HEK293 (cell line): ENCODE measurements at regions not wholly inside any gene's neighbourhood (a gene's known extent, or its start where the extent isn't known, plus 50 kb on each side); places are given as distances from the start of the nearest gene placed in this dataset.

Experiments used
- CTCF ChIA-PET: fragments of 350-600 bp; formaldehyde crosslinking; extraction: SDS; loops from one replicate; lab custom pipeline; 2021; ENCODE audit warnings: antibody characterized with exemption; lab: Yijun Ruan, JAX
- POLR2A ChIA-PET: fragments of 300-600 bp; formaldehyde crosslinking; extraction: SDS; loops from one replicate; lab custom pipeline; 2020; ENCODE audit warnings: antibody characterized with exemption, inconsistent platforms; lab: Yijun Ruan, JAX
- H3K27ac ChIP-seq: fragments of 200-500 bp; sonication (Bioruptor generic); 2 replicates; pipeline ENCODE4 v1.5.1; 2014; ENCODE audit warnings: low read depth, low read length, control low read depth, inconsistent platforms; ENCODE audit errors: extremely low read depth
- H3K36me3 ChIP-seq, 2 experiments: fragments of 200-500 bp in 1 of 2; sonication (Bioruptor generic) in 1 of 2; 1 replicate in 1 of 2; 2 replicates in 1 of 2; pipeline ENCODE4 v1.5.1; 2014 to 2017; ENCODE audit warnings: inconsistent platforms in 2 of 2, low read length in 2 of 2; ENCODE audit not compliant: control insufficient read depth in 2 of 2, insufficient read depth in 1 of 2
- H3K4me1 ChIP-seq: fragments of 200-500 bp; sonication (Bioruptor generic); 2 replicates; pipeline ENCODE4 v1.5.1; 2014; ENCODE audit warnings: mild to moderate bottlenecking, low read length, inconsistent platforms; ENCODE audit not compliant: control insufficient read depth, insufficient read depth
- H3K4me3 ChIP-seq: 2 replicates; pipeline ENCODE4 v1.5.1; 2011; ENCODE audit warnings: low read depth, mild to moderate bottlenecking, control low read depth, low read length, moderate library complexity
- H3K9me3 ChIP-seq: fragments of 200-500 bp; sonication (Bioruptor generic); 2 replicates; pipeline ENCODE4 v1.5.1; 2014; ENCODE audit warnings: low read depth, low read length, inconsistent platforms; ENCODE audit not compliant: control insufficient read depth, insufficient read depth
- EGR2 ChIP-seq: fragments of 450-650 bp; formaldehyde crosslinking; IDR thresholded peaks from 2 replicates; pipeline ENCODE4 v1.5.1; 2016; ENCODE audit warnings: low read depth, missing biosample characterization, missing genetic modification characterization
- KLF9 ChIP-seq: fragments of 450-650 bp; formaldehyde crosslinking; IDR thresholded peaks from 2 replicates; pipeline ENCODE4 v1.5.1; 2016; ENCODE audit warnings: missing biosample characterization, missing genetic modification characterization, low read depth
- PRDM1 ChIP-seq: fragments of 450-650 bp; formaldehyde crosslinking; IDR thresholded peaks from 2 replicates; pipeline ENCODE4; 2016; ENCODE audit warnings: missing biosample characterization, missing genetic modification characterization
- ZBTB6 ChIP-seq: fragments of 450-650 bp; formaldehyde crosslinking; IDR thresholded peaks from 2 replicates; pipeline ENCODE4 v1.5.1; 2017; ENCODE audit warnings: missing biosample characterization, missing genetic modification characterization
- ZBTB7A ChIP-seq: fragments of 450-650 bp; formaldehyde crosslinking; IDR thresholded peaks from 2 replicates; pipeline ENCODE4 v1.5.1; 2016; ENCODE audit warnings: low read depth, missing biosample characterization, missing genetic modification characterization
- ZNF16 ChIP-seq: fragments of 450-650 bp; formaldehyde crosslinking; IDR thresholded peaks from 2 replicates; pipeline ENCODE4 v1.5.1; 2016; ENCODE audit warnings: low read depth, missing biosample characterization, missing genetic modification characterization
- ZNF175 ChIP-seq: fragments of 450-650 bp; formaldehyde crosslinking; IDR thresholded peaks from 2 replicates; pipeline ENCODE4 v1.5.1; 2016; ENCODE audit warnings: missing biosample characterization, missing genetic modification characterization
- ZNF239 ChIP-seq: fragments of 450-650 bp; formaldehyde crosslinking; IDR thresholded peaks from 2 replicates; pipeline ENCODE4 v1.5.1; 2016; ENCODE audit warnings: missing biosample characterization, missing genetic modification characterization
- ZNF24 ChIP-seq: fragments of 450-650 bp; formaldehyde crosslinking; IDR thresholded peaks from 2 replicates; pipeline ENCODE4 v1.5.1; 2016; ENCODE audit warnings: missing biosample characterization, missing genetic modification characterization
- ZNF274 ChIP-seq, 2 experiments: fragments of 200-500 bp in 1 of 2; fragments of 450-650 bp in 1 of 2; sonication (Bioruptor generic) in 1 of 2; formaldehyde crosslinking in 1 of 2; IDR thresholded peaks; 2 replicates each; pipeline versions ENCODE4 v1.5.1 to v1.6.1; 2014 to 2016; ENCODE audit warnings: borderline replicate concordance in 1 of 2, inconsistent platforms in 1 of 2, low read length in 1 of 2, missing biosample characterization in 1 of 2, missing genetic modification characterization in 1 of 2
- ZNF488 ChIP-seq: fragments of 450-650 bp; formaldehyde crosslinking; IDR thresholded peaks from 2 replicates; pipeline ENCODE4 v1.5.1; 2016; ENCODE audit warnings: missing biosample characterization, missing genetic modification characterization
- ZNF610 ChIP-seq: fragments of 450-650 bp; formaldehyde crosslinking; IDR thresholded peaks from 2 replicates; pipeline ENCODE4 v1.5.1; 2016; ENCODE audit warnings: missing biosample characterization, missing genetic modification characterization, borderline replicate concordance
- ZNF626 ChIP-seq: fragments of 450-650 bp; sonication (Bioruptor Pico); formaldehyde crosslinking; IDR thresholded peaks from 2 replicates; pipeline ENCODE4 v1.5.1; 2018; ENCODE audit warnings: missing biosample characterization, missing genetic modification characterization, inconsistent platforms
- ZNF677 ChIP-seq: fragments of 450-650 bp; IDR thresholded peaks from 2 replicates; pipeline ENCODE4 v1.5.0; 2018; ENCODE audit warnings: missing biosample characterization, mild to moderate bottlenecking, missing genetic modification characterization, moderate library complexity
- ZNF777 ChIP-seq: fragments of 450-650 bp; formaldehyde crosslinking; IDR thresholded peaks from 2 replicates; pipeline ENCODE4 v1.5.1; 2017; ENCODE audit warnings: missing biosample characterization, missing genetic modification characterization, borderline replicate concordance
- ZSCAN5A ChIP-seq: fragments of 450-650 bp; formaldehyde crosslinking; IDR thresholded peaks from 2 replicates; pipeline ENCODE4 v1.5.1; 2016; ENCODE audit warnings: missing biosample characterization, missing genetic modification characterization
- TF ChIP-seq, protein P1 (sequence below): fragments of 450-650 bp; formaldehyde crosslinking; IDR thresholded peaks from 2 replicates; pipeline ENCODE4 v1.5.1; 2016; ENCODE audit warnings: missing biosample characterization, missing genetic modification characterization
- TF ChIP-seq, protein P2 (sequence below): fragments of 450-650 bp; formaldehyde crosslinking; IDR thresholded peaks from 2 replicates; pipeline ENCODE4 v1.5.1; 2016; ENCODE audit warnings: missing biosample characterization, missing genetic modification characterization
- TF ChIP-seq, protein P3 (sequence below): fragments of 450-650 bp; formaldehyde crosslinking; IDR thresholded peaks from 2 replicates; pipeline ENCODE4 v1.5.1; 2016; ENCODE audit warnings: missing biosample characterization, missing genetic modification characterization
- TF ChIP-seq, protein P4 (sequence below): fragments of 450-650 bp; formaldehyde crosslinking; conservative IDR thresholded peaks from 2 replicates; pipeline ENCODE4 v1.5.1; 2016; ENCODE audit warnings: low read depth, missing biosample characterization, missing genetic modification characterization
- TF ChIP-seq, protein P5 (sequence below): sonication (generic); formaldehyde crosslinking; IDR thresholded peaks from 2 replicates; pipeline ENCODE4 v1.8.1; 2022; ENCODE audit warnings: mild to moderate bottlenecking, moderate library complexity, missing genetic modification reagents

DNA sequence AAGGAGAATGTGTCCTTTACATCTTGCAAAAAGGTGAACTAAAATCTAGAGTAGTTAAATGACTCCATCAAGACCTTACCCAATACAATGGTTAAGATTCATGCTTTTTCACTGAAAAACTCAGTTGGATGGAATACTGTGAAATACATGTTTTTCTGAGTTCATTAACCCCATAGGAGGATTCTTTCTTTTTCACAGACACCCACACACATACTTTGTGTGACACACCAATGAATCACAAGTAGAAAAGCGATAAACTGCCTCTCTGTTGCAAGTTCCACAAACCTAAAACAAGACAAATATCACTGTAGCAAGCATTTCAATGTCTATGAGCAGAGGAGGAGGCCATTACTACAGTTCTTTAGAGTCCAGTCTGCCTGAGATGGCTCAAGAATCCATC, 258.8 kb upstream of the CDH5 start:
- no peaks in the 10 kb centered on the region for H3K36me3 ChIP-seq
- H3K27ac ChIP-seq, result no peak overlapping the region
- CTCF ChIA-PET, result interaction anchor here (0.7 kb wide), 1 partner anchor 39 kb away, joined by 5 read pairs; no protein-coding TSS in a partner anchor
- POLR2A ChIA-PET, result no interaction called here
- no peaks in the 10 kb centered on the region for H3K9me3 ChIP-seq
- H3K4me1 ChIP-seq, result no peaks in the 10 kb centered on the region
- no peak overlapping the region for H3K4me3 ChIP-seq
- TF ChIP-seq ZNF239 (no peak), ZNF175 (tag by site-specific recombination) (no peak), ZNF24 (no peak), ZSCAN5A (no peak), ZNF488 (no peak), ZBTB7A (tag by site-specific recombination) (no peak), ZNF274 (IDR thresholded peaks at IDR 0.05; ENCODE audit: low read length) (no peak), ZNF274 (tag by site-specific recombination; IDR thresholded peaks at IDR 0.05; ENCODE audit: borderline replicate concordance) (no peak), EGR2 (no peak), ZNF610 (no peak), ZNF777 (tag by site-specific recombination) (no peak), ZNF626 (no peak), ZNF677 (tag by site-specific recombination) (no peak), KLF9 (tag by site-specific recombination) (no peak), ZBTB6 (tag by site-specific recombination) (no peak), ZNF16 (tag by site-specific recombination) (no peak), PRDM1 (tag by site-specific recombination) (no peak)
- TF ChIP-seq, protein P1, sequence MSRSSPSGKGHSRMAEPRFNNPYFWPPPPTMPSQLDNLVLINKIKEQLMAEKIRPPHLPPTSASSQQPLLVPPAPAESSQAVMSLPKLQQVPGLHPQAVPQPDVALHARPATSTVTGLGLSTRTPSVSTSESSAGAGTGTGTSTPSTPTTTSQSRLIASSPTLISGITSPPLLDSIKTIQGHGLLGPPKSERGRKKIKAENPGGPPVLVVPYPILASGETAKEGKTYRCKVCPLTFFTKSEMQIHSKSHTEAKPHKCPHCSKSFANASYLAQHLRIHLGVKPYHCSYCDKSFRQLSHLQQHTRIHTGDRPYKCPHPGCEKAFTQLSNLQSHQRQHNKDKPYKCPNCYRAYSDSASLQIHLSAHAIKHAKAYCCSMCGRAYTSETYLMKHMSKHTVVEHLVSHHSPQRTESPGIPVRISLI (tag by site-specific recombination), result no peak
- TF ChIP-seq, protein P2, sequence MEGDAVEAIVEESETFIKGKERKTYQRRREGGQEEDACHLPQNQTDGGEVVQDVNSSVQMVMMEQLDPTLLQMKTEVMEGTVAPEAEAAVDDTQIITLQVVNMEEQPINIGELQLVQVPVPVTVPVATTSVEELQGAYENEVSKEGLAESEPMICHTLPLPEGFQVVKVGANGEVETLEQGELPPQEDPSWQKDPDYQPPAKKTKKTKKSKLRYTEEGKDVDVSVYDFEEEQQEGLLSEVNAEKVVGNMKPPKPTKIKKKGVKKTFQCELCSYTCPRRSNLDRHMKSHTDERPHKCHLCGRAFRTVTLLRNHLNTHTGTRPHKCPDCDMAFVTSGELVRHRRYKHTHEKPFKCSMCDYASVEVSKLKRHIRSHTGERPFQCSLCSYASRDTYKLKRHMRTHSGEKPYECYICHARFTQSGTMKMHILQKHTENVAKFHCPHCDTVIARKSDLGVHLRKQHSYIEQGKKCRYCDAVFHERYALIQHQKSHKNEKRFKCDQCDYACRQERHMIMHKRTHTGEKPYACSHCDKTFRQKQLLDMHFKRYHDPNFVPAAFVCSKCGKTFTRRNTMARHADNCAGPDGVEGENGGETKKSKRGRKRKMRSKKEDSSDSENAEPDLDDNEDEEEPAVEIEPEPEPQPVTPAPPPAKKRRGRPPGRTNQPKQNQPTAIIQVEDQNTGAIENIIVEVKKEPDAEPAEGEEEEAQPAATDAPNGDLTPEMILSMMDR (tag by site-specific recombination), result no peak
- TF ChIP-seq, all 188 proteins: peak for 0

DNA sequence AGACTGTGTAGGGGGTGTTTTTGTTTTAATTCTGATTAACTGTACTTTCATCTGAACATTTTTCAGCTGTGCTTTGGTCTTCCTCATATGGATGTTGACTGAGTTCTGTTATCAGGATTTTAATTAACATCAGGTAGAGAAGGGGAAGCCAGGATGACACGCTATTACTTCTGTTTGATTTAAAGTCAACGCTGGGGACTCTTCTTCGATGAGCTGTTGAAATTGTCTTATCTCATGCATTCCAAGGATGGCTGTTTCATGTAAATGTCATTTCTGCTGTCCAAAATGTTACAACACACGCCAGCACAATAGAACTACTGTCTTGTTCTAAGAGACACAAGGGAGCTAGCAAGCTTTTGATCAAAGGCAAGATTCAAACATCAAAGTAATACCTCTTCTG, 263.3 kb upstream of the CDH5 start:
- POLR2A ChIA-PET, result no interaction called here
- Histone ChIP-seq H3K4me3 (no peak overlapping the region), H3K4me1 (no peaks in the 10 kb centered on the region), H3K27ac (no peak overlapping the region), H3K9me3 (no peaks in the 10 kb centered on the region), H3K36me3 (no peaks in the 10 kb centered on the region)
- CTCF ChIA-PET, result interaction anchor here (1.0 to 1.1 kb wide), 2 partner anchors 34 to 171 kb away, joined by 3 to 4 read pairs; no protein-coding TSS in a partner anchor
- no peak for TF ChIP-seq ZBTB6 (tag by site-specific recombination)
- TF ChIP-seq, protein P3, sequence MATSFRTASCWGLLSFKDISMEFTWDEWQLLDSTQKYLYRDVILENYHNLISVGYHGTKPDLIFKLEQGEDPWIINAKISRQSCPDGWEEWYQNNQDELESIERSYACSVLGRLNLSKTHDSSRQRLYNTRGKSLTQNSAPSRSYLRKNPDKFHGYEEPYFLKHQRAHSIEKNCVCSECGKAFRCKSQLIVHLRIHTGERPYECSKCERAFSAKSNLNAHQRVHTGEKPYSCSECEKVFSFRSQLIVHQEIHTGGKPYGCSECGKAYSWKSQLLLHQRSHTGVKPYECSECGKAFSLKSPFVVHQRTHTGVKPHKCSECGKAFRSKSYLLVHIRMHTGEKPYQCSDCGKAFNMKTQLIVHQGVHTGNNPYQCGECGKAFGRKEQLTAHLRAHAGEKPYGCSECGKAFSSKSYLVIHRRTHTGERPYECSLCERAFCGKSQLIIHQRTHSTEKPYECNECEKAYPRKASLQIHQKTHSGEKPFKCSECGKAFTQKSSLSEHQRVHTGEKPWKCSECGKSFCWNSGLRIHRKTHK, result no peak
- TF ChIP-seq, protein P4, sequence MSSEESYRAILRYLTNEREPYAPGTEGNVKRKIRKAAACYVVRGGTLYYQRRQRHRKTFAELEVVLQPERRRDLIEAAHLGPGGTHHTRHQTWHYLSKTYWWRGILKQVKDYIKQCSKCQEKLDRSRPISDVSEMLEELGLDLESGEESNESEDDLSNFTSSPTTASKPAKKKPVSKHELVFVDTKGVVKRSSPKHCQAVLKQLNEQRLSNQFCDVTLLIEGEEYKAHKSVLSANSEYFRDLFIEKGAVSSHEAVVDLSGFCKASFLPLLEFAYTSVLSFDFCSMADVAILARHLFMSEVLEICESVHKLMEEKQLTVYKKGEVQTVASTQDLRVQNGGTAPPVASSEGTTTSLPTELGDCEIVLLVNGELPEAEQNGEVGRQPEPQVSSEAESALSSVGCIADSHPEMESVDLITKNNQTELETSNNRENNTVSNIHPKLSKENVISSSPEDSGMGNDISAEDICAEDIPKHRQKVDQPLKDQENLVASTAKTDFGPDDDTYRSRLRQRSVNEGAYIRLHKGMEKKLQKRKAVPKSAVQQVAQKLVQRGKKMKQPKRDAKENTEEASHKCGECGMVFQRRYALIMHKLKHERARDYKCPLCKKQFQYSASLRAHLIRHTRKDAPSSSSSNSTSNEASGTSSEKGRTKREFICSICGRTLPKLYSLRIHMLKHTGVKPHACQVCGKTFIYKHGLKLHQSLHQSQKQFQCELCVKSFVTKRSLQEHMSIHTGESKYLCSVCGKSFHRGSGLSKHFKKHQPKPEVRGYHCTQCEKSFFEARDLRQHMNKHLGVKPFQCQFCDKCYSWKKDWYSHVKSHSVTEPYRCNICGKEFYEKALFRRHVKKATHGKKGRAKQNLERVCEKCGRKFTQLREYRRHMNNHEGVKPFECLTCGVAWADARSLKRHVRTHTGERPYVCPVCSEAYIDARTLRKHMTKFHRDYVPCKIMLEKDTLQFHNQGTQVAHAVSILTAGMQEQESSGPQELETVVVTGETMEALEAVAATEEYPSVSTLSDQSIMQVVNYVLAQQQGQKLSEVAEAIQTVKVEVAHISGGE (tag by site-specific recombination), result no peak
- TF ChIP-seq, protein P5, sequence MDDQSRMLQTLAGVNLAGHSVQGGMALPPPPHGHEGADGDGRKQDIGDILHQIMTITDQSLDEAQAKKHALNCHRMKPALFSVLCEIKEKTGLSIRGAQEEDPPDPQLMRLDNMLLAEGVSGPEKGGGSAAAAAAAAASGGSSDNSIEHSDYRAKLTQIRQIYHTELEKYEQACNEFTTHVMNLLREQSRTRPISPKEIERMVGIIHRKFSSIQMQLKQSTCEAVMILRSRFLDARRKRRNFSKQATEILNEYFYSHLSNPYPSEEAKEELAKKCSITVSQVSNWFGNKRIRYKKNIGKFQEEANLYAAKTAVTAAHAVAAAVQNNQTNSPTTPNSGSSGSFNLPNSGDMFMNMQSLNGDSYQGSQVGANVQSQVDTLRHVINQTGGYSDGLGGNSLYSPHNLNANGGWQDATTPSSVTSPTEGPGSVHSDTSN, result no peak
